CD4-positive, alpha-beta T cell (primary cell): ENCODE measurements at regions not wholly inside any gene's neighbourhood (a gene's known extent, or its start where the extent isn't known, plus 50 kb on each side); places are given as distances from the start of the nearest gene placed in this dataset.

ENCODE experiments used
- ATAC-seq: fragments of 200-7000 bp; cut with Tn5 transposase; one replicate; pipeline ENCODE4 v1.10.0; 2022; ENCODE audit warnings: mild to moderate bottlenecking; ENCODE audit not compliant: poor library complexity
- CTCF ChIA-PET: fragments of 350-600 bp; sonication (Branson Sonifier 250); formaldehyde crosslinking; loops from one replicate; lab custom pipeline; 2021; ENCODE audit warnings: antibody characterized with exemption, inconsistent platforms; lab: Charles Lee
- POLR2A ChIA-PET: fragments of 350-600 bp; sonication (Branson Sonifier 250); formaldehyde crosslinking; loops from one replicate; lab custom pipeline; 2021; ENCODE audit warnings: antibody characterized with exemption, inconsistent platforms; lab: Charles Lee
- DNase-seq, 14 experiments: peaks; one replicate each; pipeline ENCODE4 v3.0.0-alpha.2; 2013 to 2020; ENCODE audit warnings: mixed read lengths in 2 of 14
- H3K27ac ChIP-seq, 2 donors: one replicate each; pipeline versions ENCODE4 v1.5.1 to v1.7.0; 2013; ENCODE audit warnings: low read length in 2 of 2, low read depth in 1 of 2, mild to moderate bottlenecking in 1 of 2
- H3K27me3 ChIP-seq, 2 experiments: 1 replicate in 1 of 2; 2 replicates in 1 of 2; pipeline versions ENCODE4 v1.6.1 to v1.7.0; 2013; ENCODE audit warnings: low read length in 2 of 2, control low read depth in 1 of 2, mild to moderate bottlenecking in 1 of 2, moderate library complexity in 1 of 2; ENCODE audit not compliant: insufficient read depth in 2 of 2, control insufficient read depth in 1 of 2
- H3K36me3 ChIP-seq: one replicate; pipeline ENCODE4 v1.6.1; 2013; ENCODE audit warnings: low read length, control low read depth; ENCODE audit not compliant: insufficient read depth
- H3K4me1 ChIP-seq: one replicate; pipeline ENCODE4 v1.6.1; 2013; ENCODE audit warnings: low read length, control low read depth; ENCODE audit not compliant: insufficient read depth
- H3K4me3 ChIP-seq: one replicate; pipeline ENCODE4 v1.5.1; 2013; ENCODE audit warnings: mild to moderate bottlenecking, low read length, moderate library complexity
- H3K9me3 ChIP-seq, 2 experiments: 1 replicate in 1 of 2; 2 replicates in 1 of 2; pipeline versions ENCODE4 v1.6.1 to v1.7.0; 2013; ENCODE audit warnings: low read length in 2 of 2, mild to moderate bottlenecking in 2 of 2, control low read depth in 1 of 2, moderate library complexity in 1 of 2; ENCODE audit not compliant: control insufficient read depth in 1 of 2, insufficient read depth in 1 of 2
- H3K27ac Mint-ChIP-seq: one replicate; pipeline ENCODE4 v1.8.0; 2020; ENCODE audit warnings: mixed read lengths
- H3K27me3 Mint-ChIP-seq: one replicate; pipeline ENCODE4 v1.8.0; 2021; ENCODE audit warnings: mixed read lengths
- H3K36me3 Mint-ChIP-seq: one replicate; pipeline ENCODE4 v1.8.0; 2021; ENCODE audit warnings: low read depth, mixed read lengths
- H3K4me1 Mint-ChIP-seq: one replicate; pipeline ENCODE4 v1.8.0; 2021; ENCODE audit warnings: low read depth, mixed read lengths
- H3K4me3 Mint-ChIP-seq: one replicate; pipeline ENCODE4 v1.8.0; 2020; ENCODE audit warnings: mild to moderate bottlenecking, mixed read lengths
- H3K9me3 Mint-ChIP-seq: one replicate; pipeline ENCODE4 v1.8.0; 2020; ENCODE audit warnings: mixed read lengths
- CTCF ChIP-seq: fragments of 200-600 bp; IDR thresholded peaks from one replicate; pipeline ENCODE4 v1.8.0; 2022; ENCODE audit warnings: antibody characterized with exemption, mild to moderate bottlenecking
- intact Hi-C, 2 experiments: fragments of 100-400 bp; cut with DNase I in 1 of 2; cut with micrococcal nuclease in 1 of 2; formaldehyde crosslinking; loops; one replicate each; pipeline versions ENCODE4 v1.15.1 to v1.9.0; 2023 to 2025; cut with DNase I, micrococcal nuclease

- no peaks in the 10 kb centered on the region for H3K4me1 ChIP-seq
- CTCF ChIA-PET = no interaction called here
- H3K9me3 ChIP-seq = peaks cover 0 to 6% of the 10 kb centered on the region in 2 experiments
- ATAC-seq (no peak), DNase-seq (no peak)
- peaks cover 13% of the 10 kb centered on the region for H3K9me3 Mint-ChIP-seq
- POLR2A ChIA-PET = no interaction called here
- H3K4me1 Mint-ChIP-seq = no peaks in the 10 kb centered on the region
- no peak overlapping the region for H3K4me3 Mint-ChIP-seq
- H3K4me3 ChIP-seq = no peak overlapping the region
- no peak overlapping the region for H3K27ac ChIP-seq
- no peaks in the 10 kb centered on the region for H3K27me3 Mint-ChIP-seq
- no peaks in the 10 kb centered on the region for H3K36me3 ChIP-seq
- TF ChIP-seq CTCF = no peak
- H3K27ac Mint-ChIP-seq = no peak overlapping the region
- no peaks in the 10 kb centered on the region for H3K27me3 ChIP-seq
- intact Hi-C loops = no loop called here
- no peaks in the 10 kb centered on the region for H3K36me3 Mint-ChIP-seq
Measured at GRCh38 chr14:48672506-48672905, 913.7 kb downstream of the RPS29 start.

GRCh38 chr14:48670939-48671338, 915.2 kb downstream of the RPS29 start:
- TF ChIP-seq CTCF = no peak
- H3K27me3 ChIP-seq = no peaks in the 10 kb centered on the region
- ChIA-PET CTCF (no interaction called here), POLR2A (no interaction called here)
- no peaks in the 10 kb centered on the region for H3K36me3 Mint-ChIP-seq
- DNase-seq (no peak), ATAC-seq (no peak)
- H3K27ac Mint-ChIP-seq = no peak overlapping the region
- H3K4me1 ChIP-seq = no peaks in the 10 kb centered on the region
- H3K9me3 ChIP-seq = peaks cover 0 to 6% of the 10 kb centered on the region in 2 experiments
- H3K36me3 ChIP-seq = no peaks in the 10 kb centered on the region
- H3K4me1 Mint-ChIP-seq = no peaks in the 10 kb centered on the region
- H3K9me3 Mint-ChIP-seq = peaks cover 13% of the 10 kb centered on the region
- no peak overlapping the region for H3K4me3 Mint-ChIP-seq
- intact Hi-C loops = no loop called here
- H3K4me3 ChIP-seq = no peak overlapping the region
- H3K27ac ChIP-seq = no peak overlapping the region
- H3K27me3 Mint-ChIP-seq = no peaks in the 10 kb centered on the region

GRCh38 chr14:48665077-48665784, 920.9 kb downstream of the RPS29 start:
- DNase-seq (no peak), ATAC-seq (no peak)
- intact Hi-C loops = no loop called here
- Mint-ChIP-seq H3K4me3 (no peak overlapping the region), H3K4me1 (no peaks in the 10 kb centered on the region), H3K27me3 (no peaks in the 10 kb centered on the region), H3K9me3 (peaks cover 5% of the 10 kb centered on the region), H3K27ac (no peak overlapping the region), H3K36me3 (no peaks in the 10 kb centered on the region)
- CTCF ChIA-PET = no interaction called here
- H3K4me1 ChIP-seq = no peaks in the 10 kb centered on the region
- POLR2A ChIA-PET = no interaction called here
- no peak overlapping the region for H3K4me3 ChIP-seq
- peaks cover 0 to 6% of the 10 kb centered on the region in 2 experiments for H3K9me3 ChIP-seq
- no peaks in the 10 kb centered on the region for H3K27me3 ChIP-seq
- TF ChIP-seq CTCF = no peak
- no peak overlapping the region for H3K27ac ChIP-seq
- H3K36me3 ChIP-seq = no peaks in the 10 kb centered on the region
